ENCODE measurements at regions not wholly inside any gene's neighbourhood (a gene's known extent, or its start where the extent isn't known, plus 50 kb on each side); places are given as distances from the start of the nearest gene placed in this dataset.

GRCh38 chr12:64965920-64966319 lies 141.5 kb downstream of the TBC1D30 start:
- BruUV-seq (replicated peaks): no TSS peak
- intact Hi-C loops (cut with micrococcal nuclease; ENCODE audit: unreplicated experiment): no loop called here
- in situ Hi-C loops (cut with HindIII; ENCODE audit: low pct_unique_long_range_greater_than_20kb, low sequenced_read_pairs): no loop called here
- no peak for TF ChIP-seq POLR2AphosphoS5 (IDR thresholded peaks at IDR 0.05; ENCODE audit: low read depth, low read length)
- no peak for TF ChIP-seq SIN3A (IDR thresholded peaks at IDR 0.05; ENCODE audit: borderline replicate concordance, insufficient read depth, low read depth, low read length)
- no peak for TF ChIP-seq CTCF (IDR thresholded peaks at IDR 0.05)
- no peak for TF ChIP-seq TCF7L2 (IDR thresholded peaks at IDR 0.05; ENCODE audit: low read depth, low read length)
- TF ChIP-seq REST (IDR thresholded peaks at IDR 0.05; ENCODE audit: insufficient read depth in 1 of 2, low read depth in 2 of 2, low read length in 1 of 2): no peak
- Histone ChIP-seq H3K4me1 (ENCODE audit: control insufficient read depth, insufficient read depth, low read length) (no peaks in the 10 kb centered on the region), H3K9me3 (ENCODE audit: control insufficient read depth, insufficient read depth, low read depth, low read length) (no peaks in the 10 kb centered on the region), H3K27me3 (ENCODE audit: control insufficient read depth, insufficient read depth, low read length) (no peaks in the 10 kb centered on the region), H3K4me3 (ENCODE audit: low read depth in 2 of 2, low read length in 2 of 2) (no peak overlapping the region), H3K36me3 (ENCODE audit: control insufficient read depth, insufficient read depth, low read length) (no peaks in the 10 kb centered on the region), H3K27ac (ENCODE audit: low read length) (no peak overlapping the region)
- CTCF ChIA-PET: no interaction called here
- POLR2A ChIA-PET: no interaction called here
- no peak for ATAC-seq
- DNase-seq (ENCODE audit: low read depth, low spot score): no peak

- intact Hi-C loops (cut with micrococcal nuclease; ENCODE audit: unreplicated experiment): no loop called here
- no peak for TF ChIP-seq POLR2AphosphoS5 (IDR thresholded peaks at IDR 0.05; ENCODE audit: low read depth, low read length)
- no peak for TF ChIP-seq CTCF (IDR thresholded peaks at IDR 0.05)
- TF ChIP-seq SIN3A (IDR thresholded peaks at IDR 0.05; ENCODE audit: borderline replicate concordance, insufficient read depth, low read depth, low read length): no peak
- TF ChIP-seq REST (IDR thresholded peaks at IDR 0.05; ENCODE audit: insufficient read depth in 1 of 2, low read depth in 2 of 2, low read length in 1 of 2): no peak
- no peak for TF ChIP-seq TCF7L2 (IDR thresholded peaks at IDR 0.05; ENCODE audit: low read depth, low read length)
- POLR2A ChIA-PET: no interaction called here
- H3K4me1 ChIP-seq (ENCODE audit: control insufficient read depth, insufficient read depth, low read length): no peaks in the 10 kb centered on the region
- H3K9me3 ChIP-seq (ENCODE audit: control insufficient read depth, insufficient read depth, low read depth, low read length): no peaks in the 10 kb centered on the region
- no peak for DNase-seq (ENCODE audit: low read depth, low spot score)
- H3K36me3 ChIP-seq (ENCODE audit: control insufficient read depth, insufficient read depth, low read length): no peaks in the 10 kb centered on the region
- BruUV-seq (replicated peaks): no TSS peak
- in situ Hi-C loops (cut with HindIII; ENCODE audit: low pct_unique_long_range_greater_than_20kb, low sequenced_read_pairs): no loop called here
- no peak overlapping the region for H3K4me3 ChIP-seq (ENCODE audit: low read depth in 2 of 2, low read length in 2 of 2)
- no peak overlapping the region for H3K27ac ChIP-seq (ENCODE audit: low read length)
- no peak for ATAC-seq
- H3K27me3 ChIP-seq (ENCODE audit: control insufficient read depth, insufficient read depth, low read length): no peaks in the 10 kb centered on the region
- CTCF ChIA-PET: no interaction called here
Observed at GRCh38 chr12:64968989-64969819, 144.8 kb downstream of the TBC1D30 start.
